Mesothelial cell of epicardium (in vitro differentiated cells): ENCODE measurements at regions not wholly inside any gene's neighbourhood (a gene's known extent, or its start where the extent isn't known, plus 50 kb on each side); places are given as distances from the start of the nearest gene placed in this dataset.

ENCODE experiments used
- DNase-seq, 2 experiments: peaks; one replicate each; pipeline ENCODE4 v3.0.0; 2021; ENCODE audit warnings: low spot score in 2 of 2; ENCODE audit not compliant: unreplicated experiment in 2 of 2
- H3K27ac Mint-ChIP-seq: 2 replicates; pipeline ENCODE4 v1.8.0; 2021; ENCODE audit warnings: mixed read lengths
- H3K27me3 Mint-ChIP-seq: 2 replicates; pipeline ENCODE4 v1.8.0; 2021; ENCODE audit warnings: low read depth, mixed read lengths
- H3K36me3 Mint-ChIP-seq: 2 replicates; pipeline ENCODE4 v1.8.0; 2021; ENCODE audit warnings: mixed read lengths
- H3K4me1 Mint-ChIP-seq: 2 replicates; pipeline ENCODE4 v1.8.0; 2021; ENCODE audit warnings: mixed read lengths
- H3K4me3 Mint-ChIP-seq: 2 replicates; pipeline ENCODE4 v1.8.0; 2021; ENCODE audit warnings: mild to moderate bottlenecking, moderate library complexity, mixed read lengths
- H3K9me3 Mint-ChIP-seq: 2 replicates; pipeline ENCODE4 v1.8.0; 2021; ENCODE audit warnings: mixed read lengths
- TF ChIP-seq, protein P1 (sequence below): fragments of 200-600 bp; sonication (generic); IDR thresholded peaks from one replicate; pipeline ENCODE4 v1.5.0; 2021; ENCODE audit warnings: antibody characterized with exemption; ENCODE audit not compliant: unreplicated experiment

DNA sequence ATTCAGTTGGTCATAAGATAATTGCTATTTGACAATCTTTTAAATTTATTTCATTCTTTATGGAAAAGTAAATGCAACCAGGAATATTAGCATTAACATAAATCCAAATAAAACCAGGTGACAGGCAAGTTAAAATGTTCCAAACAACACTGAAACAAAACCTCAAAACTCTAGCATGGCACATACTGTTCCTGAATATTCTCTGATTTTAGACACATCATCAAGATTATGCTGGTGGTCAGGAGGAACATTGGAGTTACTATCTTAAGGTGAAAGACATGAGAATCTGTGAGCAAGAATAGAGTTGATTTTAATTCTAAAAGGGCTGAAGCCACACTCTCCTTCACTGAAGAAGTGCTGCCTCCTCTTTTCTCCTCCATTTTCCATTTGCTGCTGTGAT, 421.0 kb upstream of the THBS1 start:
- TF ChIP-seq, protein P1, sequence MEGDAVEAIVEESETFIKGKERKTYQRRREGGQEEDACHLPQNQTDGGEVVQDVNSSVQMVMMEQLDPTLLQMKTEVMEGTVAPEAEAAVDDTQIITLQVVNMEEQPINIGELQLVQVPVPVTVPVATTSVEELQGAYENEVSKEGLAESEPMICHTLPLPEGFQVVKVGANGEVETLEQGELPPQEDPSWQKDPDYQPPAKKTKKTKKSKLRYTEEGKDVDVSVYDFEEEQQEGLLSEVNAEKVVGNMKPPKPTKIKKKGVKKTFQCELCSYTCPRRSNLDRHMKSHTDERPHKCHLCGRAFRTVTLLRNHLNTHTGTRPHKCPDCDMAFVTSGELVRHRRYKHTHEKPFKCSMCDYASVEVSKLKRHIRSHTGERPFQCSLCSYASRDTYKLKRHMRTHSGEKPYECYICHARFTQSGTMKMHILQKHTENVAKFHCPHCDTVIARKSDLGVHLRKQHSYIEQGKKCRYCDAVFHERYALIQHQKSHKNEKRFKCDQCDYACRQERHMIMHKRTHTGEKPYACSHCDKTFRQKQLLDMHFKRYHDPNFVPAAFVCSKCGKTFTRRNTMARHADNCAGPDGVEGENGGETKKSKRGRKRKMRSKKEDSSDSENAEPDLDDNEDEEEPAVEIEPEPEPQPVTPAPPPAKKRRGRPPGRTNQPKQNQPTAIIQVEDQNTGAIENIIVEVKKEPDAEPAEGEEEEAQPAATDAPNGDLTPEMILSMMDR = no peak
- H3K27ac Mint-ChIP-seq = peak overlapping the region; percentile 59
- peaks cover 16% of the 10 kb centered on the region for H3K4me1 Mint-ChIP-seq
- H3K9me3 Mint-ChIP-seq = peaks cover 27% of the 10 kb centered on the region
- H3K4me3 Mint-ChIP-seq = no peak overlapping the region
- H3K27me3 Mint-ChIP-seq = no peaks in the 10 kb centered on the region
- H3K36me3 Mint-ChIP-seq = peaks cover 17% of the 10 kb centered on the region
- no peak for DNase-seq

DNA sequence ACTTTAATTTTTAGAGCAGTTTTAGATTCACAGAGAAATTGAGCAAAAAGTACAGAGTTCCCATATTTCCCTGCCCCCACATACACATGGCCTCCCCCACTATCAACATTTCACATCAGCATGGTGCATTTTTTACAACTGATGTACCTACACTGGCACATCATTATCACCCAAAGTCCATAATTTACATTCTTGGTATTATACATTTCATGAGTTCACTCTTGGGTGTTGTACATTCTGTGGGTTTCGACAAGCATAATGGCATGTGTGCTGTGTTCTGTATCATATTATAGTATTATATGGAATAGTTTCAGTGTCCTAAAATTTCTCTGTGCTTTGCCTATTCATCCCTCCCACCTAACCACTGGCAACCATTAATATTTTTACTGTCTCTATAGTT, 419.8 kb upstream of the THBS1 start:
- Mint-ChIP-seq H3K27me3 (no peaks in the 10 kb centered on the region), H3K27ac (no peak overlapping the region), H3K36me3 (peaks cover 17% of the 10 kb centered on the region), H3K4me1 (peaks cover 25% of the 10 kb centered on the region), H3K9me3 (peaks cover 29% of the 10 kb centered on the region), H3K4me3 (no peak overlapping the region)
- TF ChIP-seq, protein P1 = no peak
- DNase-seq = no peak

DNA sequence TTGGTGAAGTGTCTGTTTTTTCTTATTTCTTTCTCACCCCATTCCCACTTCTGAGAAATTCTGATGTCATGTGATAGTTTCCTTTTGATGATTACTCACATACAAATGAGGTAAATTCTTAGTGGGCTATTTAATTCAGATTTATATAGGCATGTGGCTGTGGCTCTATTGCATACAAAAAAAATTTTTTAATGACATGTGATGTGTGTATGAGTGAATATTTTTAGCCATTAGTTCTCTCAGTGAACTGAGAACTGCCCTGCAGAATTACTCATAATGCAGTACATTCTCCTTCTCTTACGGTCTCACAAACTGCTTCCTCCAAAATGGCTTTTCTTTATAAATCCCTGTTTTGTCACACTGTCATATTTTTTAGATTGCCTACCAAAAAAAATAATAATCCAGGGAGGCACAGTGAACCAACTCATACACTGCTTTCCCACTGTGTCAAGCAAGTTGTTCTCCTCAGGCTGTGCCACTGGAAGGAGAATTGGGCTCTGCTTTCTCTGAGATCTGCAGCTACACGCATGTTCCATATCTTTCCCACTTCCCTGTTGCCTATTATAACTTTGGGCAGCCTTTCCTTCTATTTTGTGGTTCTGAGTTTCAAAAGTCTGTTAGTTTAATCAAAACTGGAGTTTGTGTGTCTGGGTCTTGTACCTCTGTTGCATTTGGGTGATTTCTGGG, 415.7 kb upstream of the THBS1 start:
- Mint-ChIP-seq H3K27ac (peak overlapping the region; percentile 70), H3K27me3 (no peaks in the 10 kb centered on the region), H3K4me1 (peaks cover 31% of the 10 kb centered on the region), H3K4me3 (no peak overlapping the region), H3K9me3 (peaks cover 29% of the 10 kb centered on the region), H3K36me3 (peaks cover 17% of the 10 kb centered on the region)
- no peak for DNase-seq
- TF ChIP-seq, protein P1 = no peak

DNA sequence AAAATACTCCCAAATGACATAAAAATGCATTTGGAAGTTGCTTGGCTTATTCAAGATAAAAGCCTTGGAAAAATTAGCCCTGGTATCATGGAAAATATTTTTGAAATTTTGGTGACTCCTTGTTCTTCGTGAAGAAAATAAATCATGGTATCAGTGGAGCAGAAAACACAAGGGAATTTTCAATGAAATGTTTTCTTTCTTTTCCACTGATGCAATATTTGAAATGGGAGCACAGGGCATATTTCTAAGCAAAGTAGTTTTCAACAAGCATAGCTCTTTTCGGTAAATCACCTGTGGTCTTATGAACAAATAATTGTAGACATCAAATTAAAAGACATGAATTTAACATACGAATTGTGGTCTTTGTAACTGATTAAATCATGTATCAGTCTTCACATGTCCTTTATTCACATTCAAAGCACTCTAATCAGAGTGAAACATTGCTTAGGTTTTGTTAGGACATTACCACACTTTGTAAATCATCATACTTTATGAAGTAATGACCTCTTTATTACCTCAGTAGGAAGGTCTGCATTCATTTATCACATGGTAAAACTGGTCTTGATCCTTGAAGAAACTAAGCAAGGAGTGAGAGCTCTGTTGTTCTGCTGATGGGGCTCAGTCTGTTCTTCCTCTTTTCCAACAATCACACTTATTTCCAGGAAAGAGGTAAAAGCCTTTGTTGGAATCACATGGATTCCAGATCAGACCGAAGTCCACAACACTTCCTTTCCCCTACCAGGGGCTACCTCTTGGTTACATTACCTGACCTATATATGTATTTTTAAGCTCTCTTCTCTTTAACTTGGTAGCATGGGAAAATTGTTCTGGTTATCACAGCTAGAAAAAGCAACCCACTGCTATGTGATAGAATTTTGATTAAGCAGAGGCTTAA, 413.5 kb upstream of the THBS1 start:
- no peak for DNase-seq
- Mint-ChIP-seq H3K27me3 (no peaks in the 10 kb centered on the region), H3K4me3 (no peak overlapping the region), H3K36me3 (peaks cover 10% of the 10 kb centered on the region), H3K27ac (peak overlapping the region; percentile 76), H3K4me1 (peaks cover 41% of the 10 kb centered on the region), H3K9me3 (peaks cover 19% of the 10 kb centered on the region)
- TF ChIP-seq, protein P1 = no peak

DNA sequence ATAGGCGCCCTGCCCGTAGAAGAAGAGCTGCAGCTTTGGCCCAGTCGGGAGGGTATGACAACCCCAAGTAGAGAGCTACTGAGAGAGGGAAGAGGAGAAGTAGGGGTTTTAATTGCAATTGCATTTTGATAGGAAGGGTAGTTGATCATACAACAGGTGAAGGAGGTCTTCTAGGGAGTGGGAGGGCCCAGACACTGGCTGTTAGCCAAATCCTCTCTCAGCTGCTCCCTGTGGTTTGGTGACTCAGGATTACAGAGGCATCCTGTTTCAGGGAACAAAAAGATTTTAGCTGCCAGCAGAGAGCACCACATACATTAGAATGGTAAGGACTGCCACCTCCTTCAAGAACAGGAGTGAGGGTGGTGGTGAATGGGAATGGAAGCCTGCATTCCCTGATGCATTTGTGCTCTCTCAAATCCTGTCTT, 408.9 kb upstream of the THBS1 start:
- Mint-ChIP-seq H3K4me3 (no peak overlapping the region), H3K27ac (peak overlapping the region; percentile 97), H3K27me3 (no peaks in the 10 kb centered on the region), H3K9me3 (no peaks in the 10 kb centered on the region), H3K4me1 (peaks cover 49% of the 10 kb centered on the region), H3K36me3 (no peaks in the 10 kb centered on the region)
- TF ChIP-seq, protein P1 = no peak
- peak; percentile 48 to 74 for DNase-seq
